Mesenchymal stem cell (in vitro differentiated cells and primary cell): ENCODE measurements at regions not wholly inside any gene's neighbourhood (a gene's known extent, or its start where the extent isn't known, plus 50 kb on each side); places are given as distances from the start of the nearest gene placed in this dataset.

ENCODE experiments used
- DNase-seq: peaks from one replicate; pipeline ENCODE4 v3.0.0-alpha.2; 2013
- H2AFZ ChIP-seq: one replicate; pipeline ENCODE4 v1.6.1; 2013; ENCODE audit warnings: low read depth, mild to moderate bottlenecking, control low read depth, inconsistent platforms, low read length, moderate library complexity
- H2AK5ac ChIP-seq: 2 replicates; pipeline ENCODE4 v1.6.1; 2013; ENCODE audit warnings: low read length, moderate library complexity, mild to moderate bottlenecking, inconsistent platforms; ENCODE audit not compliant: severe bottlenecking
- H2BK120ac ChIP-seq: one replicate; pipeline ENCODE4 v1.6.1; 2013; ENCODE audit warnings: low read depth, mild to moderate bottlenecking, inconsistent platforms, low read length, moderate library complexity
- H2BK12ac ChIP-seq, 2 experiments: one replicate each; pipeline ENCODE4 v1.6.1; 2013; ENCODE audit warnings: inconsistent platforms in 2 of 2, low read length in 2 of 2, mild to moderate bottlenecking in 2 of 2, moderate library complexity in 2 of 2, control low read depth in 1 of 2
- H2BK15ac ChIP-seq: one replicate; pipeline ENCODE4 v1.6.1; 2013; ENCODE audit warnings: mild to moderate bottlenecking, low read depth, inconsistent platforms; ENCODE audit not compliant: poor library complexity, severe bottlenecking
- H2BK5ac ChIP-seq: 2 replicates; pipeline ENCODE4 v1.6.1; 2013; ENCODE audit warnings: low read depth, mild to moderate bottlenecking, low read length, control low read depth, inconsistent platforms; ENCODE audit not compliant: poor library complexity, severe bottlenecking
- H3K14ac ChIP-seq, 2 experiments: one replicate each; pipeline ENCODE4 v1.6.1; 2013; ENCODE audit warnings: inconsistent platforms in 2 of 2, low read length in 2 of 2, control low read depth in 1 of 2, mild to moderate bottlenecking in 1 of 2, moderate library complexity in 1 of 2
- H3K18ac ChIP-seq, 2 experiments: one replicate each; pipeline ENCODE4 v1.6.1; 2013; ENCODE audit warnings: inconsistent platforms in 2 of 2, low read length in 2 of 2, control low read depth in 1 of 2, low read depth in 1 of 2, mild to moderate bottlenecking in 1 of 2
- H3K23ac ChIP-seq, 2 experiments: one replicate each; pipeline ENCODE4 v1.6.1; 2013; ENCODE audit warnings: inconsistent platforms in 2 of 2, low read length in 2 of 2, mild to moderate bottlenecking in 2 of 2, moderate library complexity in 2 of 2, control low read depth in 1 of 2
- H3K27ac ChIP-seq: 2 replicates; pipeline ENCODE4 v1.5.1; 2013; ENCODE audit warnings: mild to moderate bottlenecking, moderate library complexity, low read length, control low read depth, inconsistent platforms; ENCODE audit not compliant: poor library complexity, severe bottlenecking
- H3K27me3 ChIP-seq, 2 experiments: 2 replicates each; pipeline versions ENCODE4 v1.6.1 to v1.7.0; 2013; ENCODE audit warnings: low read length in 2 of 2, mild to moderate bottlenecking in 2 of 2, moderate library complexity in 2 of 2, control low read depth in 1 of 2, inconsistent platforms in 1 of 2; ENCODE audit not compliant: control insufficient read depth in 1 of 2, insufficient read depth in 1 of 2
- H3K36me3 ChIP-seq, 2 experiments: 2 replicates each; pipeline versions ENCODE4 v1.6.1 to v1.7.0; 2013; ENCODE audit warnings: low read length in 2 of 2, control low read depth in 1 of 2, inconsistent platforms in 1 of 2, low read depth in 1 of 2, mild to moderate bottlenecking in 1 of 2; ENCODE audit not compliant: insufficient read depth in 2 of 2, control insufficient read depth in 1 of 2
- H3K4ac ChIP-seq, 2 experiments: one replicate each; pipeline ENCODE4 v1.6.1; 2013; ENCODE audit warnings: inconsistent platforms in 2 of 2, low read length in 2 of 2, mild to moderate bottlenecking in 2 of 2, moderate library complexity in 2 of 2, control low read depth in 1 of 2, low read depth in 1 of 2
- H3K4me1 ChIP-seq: 2 replicates; pipeline ENCODE4 v1.6.1; 2013; ENCODE audit warnings: low read depth, low read length, control low read depth; ENCODE audit not compliant: control insufficient read depth, insufficient read depth
- H3K4me2 ChIP-seq: 2 replicates; pipeline ENCODE4 v1.6.1; 2013; ENCODE audit warnings: low read length, mild to moderate bottlenecking, inconsistent platforms; ENCODE audit not compliant: poor library complexity, severe bottlenecking
- H3K4me3 ChIP-seq, 2 experiments: 2 replicates each; pipeline versions ENCODE4 v1.5.1 to v1.7.0; 2013; ENCODE audit warnings: low read length in 2 of 2, mild to moderate bottlenecking in 2 of 2, control low read depth in 1 of 2, low read depth in 1 of 2; ENCODE audit not compliant: insufficient read depth in 1 of 2
- H3K79me1 ChIP-seq: replicated peaks from 2 replicates; pipeline ENCODE4 v1.6.1; 2013; ENCODE audit warnings: mild to moderate bottlenecking, control low read depth, low read length, inconsistent platforms; ENCODE audit not compliant: poor library complexity, severe bottlenecking
- H3K9ac ChIP-seq: 2 replicates; pipeline ENCODE4 v1.7.0; 2013; ENCODE audit warnings: mild to moderate bottlenecking, low read length, moderate library complexity
- H3K9me3 ChIP-seq: 2 replicates; pipeline ENCODE4 v1.7.0; 2013; ENCODE audit warnings: mild to moderate bottlenecking, low read length; ENCODE audit not compliant: control insufficient read depth
- H4K8ac ChIP-seq: one replicate; pipeline ENCODE4 v1.6.1; 2013; ENCODE audit warnings: inconsistent platforms, mild to moderate bottlenecking, low read length, moderate library complexity
- H4K91ac ChIP-seq: one replicate; pipeline ENCODE4 v1.6.1; 2013; ENCODE audit warnings: mild to moderate bottlenecking, low read length, inconsistent platforms
- WGBS: methylation state at CpG from one replicate; pipeline ENCODE4 v1.1.7; 2013; ENCODE audit warnings: mixed read lengths; 5-methylcytosine and 5-hydroxymethylcytosine counted together

DNA sequence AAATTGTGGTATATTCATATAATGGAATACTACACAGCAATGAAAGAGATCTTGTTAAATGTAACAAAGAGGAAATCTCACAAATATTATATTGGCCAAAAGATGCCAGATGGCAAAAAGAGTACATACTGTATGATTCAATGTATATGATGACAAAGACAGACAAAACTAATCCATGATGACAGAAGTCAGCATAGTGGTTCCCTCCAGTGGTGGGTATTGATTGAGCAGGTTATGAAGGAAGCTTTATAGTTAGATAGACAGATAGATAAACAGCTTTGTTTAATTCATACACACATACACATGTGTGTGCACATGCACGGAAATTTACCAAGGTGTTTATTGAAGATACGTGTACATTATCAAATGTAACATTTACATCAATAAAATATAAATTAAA is 74.4 kb upstream of the SMIM36 start:
- H3K18ac ChIP-seq, result no peak overlapping the region
- no peak overlapping the region for H3K4ac ChIP-seq
- H2BK12ac ChIP-seq, result no peak overlapping the region
- no peak overlapping the region for H2BK15ac ChIP-seq
- DNase-seq, result no peak
- H3K14ac ChIP-seq, result no peak overlapping the region
- no peak overlapping the region for H3K4me3 ChIP-seq
- no peak overlapping the region for H4K8ac ChIP-seq
- H3K27me3 ChIP-seq, result peaks cover 0 to 6% of the 10 kb centered on the region in 2 experiments
- H3K4me1 ChIP-seq, result no peaks in the 10 kb centered on the region
- no peak overlapping the region for H2BK5ac ChIP-seq
- no peak overlapping the region for H3K27ac ChIP-seq
- no peaks in the 10 kb centered on the region for H3K79me1 ChIP-seq
- no peak overlapping the region for H3K9ac ChIP-seq
- WGBS, result no CpG with 5 or more reads among the region's 2 CpGs
- no peaks in the 10 kb centered on the region for H3K36me3 ChIP-seq
- no peak overlapping the region for H2BK120ac ChIP-seq
- H2AFZ ChIP-seq, result no peak overlapping the region
- no peaks in the 10 kb centered on the region for H3K9me3 ChIP-seq
- no peak overlapping the region for H2AK5ac ChIP-seq
- no peak overlapping the region for H3K4me2 ChIP-seq
- H3K23ac ChIP-seq, result no peak overlapping the region
- H4K91ac ChIP-seq, result no peak overlapping the region

DNA sequence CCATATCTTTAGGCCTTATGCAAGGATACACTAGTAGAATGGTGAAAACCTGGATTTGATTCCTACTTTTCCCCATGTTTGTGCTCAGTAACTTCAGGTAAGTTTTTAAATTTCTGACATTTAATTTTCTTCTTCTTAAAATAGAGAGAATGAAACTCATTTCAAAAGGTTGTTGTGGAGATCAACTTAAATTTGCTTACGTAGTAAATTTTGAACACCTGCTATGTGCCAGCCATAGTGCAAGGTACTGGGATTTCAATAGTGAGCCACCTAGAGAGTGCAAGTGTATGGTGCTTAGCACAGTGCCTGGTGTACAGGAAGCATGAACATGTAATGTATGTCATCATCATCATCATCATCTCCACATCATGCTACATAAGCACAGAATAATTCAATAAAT is 73.6 kb upstream of the SMIM36 start:
- no peak overlapping the region for H2BK15ac ChIP-seq
- no peak overlapping the region for H2BK5ac ChIP-seq
- H2BK120ac ChIP-seq, result no peak overlapping the region
- H3K14ac ChIP-seq, result no peak overlapping the region
- no peak overlapping the region for H3K4me3 ChIP-seq
- no peaks in the 10 kb centered on the region for H3K79me1 ChIP-seq
- DNase-seq, result no peak
- peak overlapping the region in 1 of 2 experiments; percentile 10 for H2BK12ac ChIP-seq
- no peak overlapping the region for H4K8ac ChIP-seq
- H3K23ac ChIP-seq, result no peak overlapping the region
- H3K4me1 ChIP-seq, result no peaks in the 10 kb centered on the region
- no peak overlapping the region for H3K18ac ChIP-seq
- H3K27me3 ChIP-seq, result peaks cover 0 to 6% of the 10 kb centered on the region in 2 experiments
- H2AFZ ChIP-seq, result no peak overlapping the region
- no peak overlapping the region for H3K27ac ChIP-seq
- H4K91ac ChIP-seq, result no peak overlapping the region
- no peaks in the 10 kb centered on the region for H3K36me3 ChIP-seq
- no peak overlapping the region for H2AK5ac ChIP-seq
- H3K9me3 ChIP-seq, result no peaks in the 10 kb centered on the region
- H3K9ac ChIP-seq, result no peak overlapping the region
- H3K4me2 ChIP-seq, result no peak overlapping the region
- WGBS, result 100% methylated on average over 1 of the region's 1 CpG
- no peak overlapping the region for H3K4ac ChIP-seq

DNA sequence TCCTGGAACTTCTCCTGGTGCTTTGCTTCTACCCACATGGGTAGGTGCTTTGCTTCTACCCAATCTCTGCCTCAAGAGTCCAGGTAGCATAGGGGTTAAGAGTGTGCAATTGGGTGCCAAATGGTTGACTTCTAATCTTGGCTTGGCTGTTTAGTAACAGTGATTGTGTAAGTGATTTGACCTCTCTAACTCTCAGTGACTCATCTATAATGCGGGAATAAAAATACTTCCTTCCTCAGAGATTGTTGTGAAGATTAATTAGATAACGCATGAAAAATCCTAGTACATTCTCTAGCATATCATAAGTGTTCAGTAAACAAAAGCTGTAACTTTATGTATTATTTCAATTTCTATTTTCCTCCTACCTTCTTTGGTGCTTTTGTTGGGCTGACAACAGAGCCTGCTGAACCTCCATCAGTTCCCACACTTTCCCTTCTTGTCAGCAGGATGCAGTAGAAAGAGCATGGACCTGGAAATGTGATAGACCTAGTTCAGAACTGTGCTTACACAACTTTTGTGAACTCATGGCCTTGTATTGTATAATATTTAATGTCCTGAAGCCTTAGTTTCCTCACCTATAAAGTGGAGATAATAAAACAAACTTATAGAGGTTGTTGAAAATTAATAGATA is 72.9 kb upstream of the SMIM36 start:
- Histone ChIP-seq H3K14ac (no peak overlapping the region), H3K9me3 (no peaks in the 10 kb centered on the region), H3K4me2 (no peak overlapping the region), H3K27ac (no peak overlapping the region), H2BK120ac (no peak overlapping the region), H2AFZ (no peak overlapping the region), H4K8ac (no peak overlapping the region), H3K9ac (no peak overlapping the region), H4K91ac (no peak overlapping the region), H2BK5ac (no peak overlapping the region), H3K27me3 (peaks cover 0 to 6% of the 10 kb centered on the region in 2 experiments), H3K4ac (no peak overlapping the region), H3K4me3 (no peak overlapping the region), H3K4me1 (no peaks in the 10 kb centered on the region), H3K36me3 (no peaks in the 10 kb centered on the region), H2AK5ac (no peak overlapping the region), H2BK15ac (no peak overlapping the region), H3K79me1 (no peaks in the 10 kb centered on the region), H3K23ac (no peak overlapping the region), H2BK12ac (peak overlapping the region in 1 of 2 experiments; percentile 47), H3K18ac (no peak overlapping the region)
- DNase-seq, result peak; percentile 56
- no CpG with 5 or more reads among the region's 2 CpGs for WGBS

DNA sequence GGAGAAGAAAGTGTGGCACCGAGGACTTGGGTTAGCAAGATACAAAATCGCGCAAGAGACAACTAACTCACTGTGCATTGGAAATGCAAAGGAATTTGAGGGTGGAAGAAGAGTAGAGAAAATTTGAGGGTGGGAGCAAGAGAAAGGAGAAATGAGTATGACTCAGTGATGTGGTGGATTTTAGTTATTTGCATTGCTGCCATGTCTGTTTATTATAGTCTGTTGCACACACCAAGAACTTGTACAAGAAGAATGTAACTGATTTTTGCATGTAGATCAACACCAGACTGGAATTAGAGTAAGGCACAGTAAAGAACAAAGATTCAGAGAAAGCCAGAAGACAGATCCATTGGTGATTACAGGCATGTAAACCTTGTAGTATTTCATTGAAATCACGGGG is 71.6 kb upstream of the SMIM36 start:
- Histone ChIP-seq H2AFZ (no peak overlapping the region), H3K4me1 (no peaks in the 10 kb centered on the region), H3K9me3 (no peaks in the 10 kb centered on the region), H2BK120ac (no peak overlapping the region), H4K8ac (no peak overlapping the region), H3K36me3 (no peaks in the 10 kb centered on the region), H2BK5ac (peak overlapping the region; percentile 19), H3K79me1 (no peaks in the 10 kb centered on the region), H3K4me3 (no peak overlapping the region), H2BK15ac (no peak overlapping the region), H3K27ac (no peak overlapping the region), H3K23ac (no peak overlapping the region), H2BK12ac (no peak overlapping the region), H3K9ac (no peak overlapping the region), H2AK5ac (no peak overlapping the region), H3K4me2 (no peak overlapping the region), H3K4ac (no peak overlapping the region), H3K27me3 (peaks cover 0 to 3% of the 10 kb centered on the region in 2 experiments), H3K14ac (no peak overlapping the region), H3K18ac (no peak overlapping the region), H4K91ac (no peak overlapping the region)
- 95% methylated on average over 3 of the region's 4 CpGs for WGBS
- DNase-seq, result peak; percentile 25
